SK-N-SH treated with all-trans-retinoic acid at 6 μM for 48 hours (cell line): ENCODE measurements at regions not wholly inside any gene's neighbourhood (a gene's known extent, or its start where the extent isn't known, plus 50 kb on each side); places are given as distances from the start of the nearest gene placed in this dataset.

Experiments used
- ATAC-seq: fragments of 200-7000 bp; cut with Tn5 transposase; 3 replicates; pipeline ENCODE4 v1.9.1; 2020; ENCODE audit warnings: mild to moderate bottlenecking, moderate library complexity
- BACH2 ChIP-seq: fragments of 250-450 bp; sonication (Bioruptor Pico); IDR thresholded peaks from 2 replicates; pipeline ENCODE4 v1.9.0; 2021; ENCODE audit warnings: mild to moderate bottlenecking, borderline replicate concordance
- GLIS3 ChIP-seq: fragments of 250-450 bp; sonication (Bioruptor Pico); IDR thresholded peaks from 2 replicates; pipeline ENCODE4 v1.5.0; 2020; ENCODE audit warnings: mild to moderate bottlenecking, moderate library complexity
- ISL1 ChIP-seq: fragments of 250-450 bp; sonication (Bioruptor Pico); IDR thresholded peaks from 2 replicates; pipeline ENCODE4 v2.1.2; 2022; ENCODE audit warnings: mild to moderate bottlenecking, moderate library complexity
- OSR1 ChIP-seq: fragments of 250-450 bp; sonication (Bioruptor Pico); IDR thresholded peaks from 2 replicates; pipeline ENCODE4 v1.8.0; 2022; ENCODE audit warnings: moderate library complexity, mild to moderate bottlenecking, inconsistent platforms
- RARB ChIP-seq: fragments of 250-450 bp; sonication (Bioruptor Pico); IDR thresholded peaks from 2 replicates; pipeline ENCODE4 v1.8.0; 2021; ENCODE audit warnings: mild to moderate bottlenecking, moderate library complexity
- SNAI2 ChIP-seq: fragments of 250-450 bp; sonication (Bioruptor Pico); IDR thresholded peaks from 2 replicates; pipeline ENCODE4 v1.5.0; 2020; ENCODE audit warnings: mild to moderate bottlenecking, moderate library complexity
- TCF4 ChIP-seq: fragments of 250-450 bp; sonication (Bioruptor Pico); IDR thresholded peaks from 2 replicates; pipeline ENCODE4 v1.8.0; 2021; ENCODE audit warnings: mild to moderate bottlenecking, moderate library complexity, borderline replicate concordance
- TOX ChIP-seq: fragments of 250-450 bp; sonication (Bioruptor Pico); IDR thresholded peaks from 2 replicates; pipeline ENCODE4 v1.8.0; 2021; ENCODE audit warnings: mild to moderate bottlenecking, moderate library complexity, borderline replicate concordance
- TSHZ2 ChIP-seq: fragments of 250-450 bp; sonication (Bioruptor Pico); IDR thresholded peaks from 2 replicates; pipeline ENCODE4 v1.5.0; 2020; ENCODE audit warnings: mild to moderate bottlenecking, moderate library complexity
- ZC3H10 ChIP-seq: fragments of 250-450 bp; sonication (Bioruptor Pico); IDR thresholded peaks from 2 replicates; pipeline ENCODE4 v1.5.1; 2021; ENCODE audit warnings: mild to moderate bottlenecking, moderate library complexity
- ZFP3 ChIP-seq: fragments of 250-450 bp; sonication (Bioruptor Pico); IDR thresholded peaks from 2 replicates; pipeline ENCODE4 v1.5.0; 2020; ENCODE audit warnings: mild to moderate bottlenecking, moderate library complexity
- ZFP30 ChIP-seq: fragments of 450-650 bp; formaldehyde crosslinking; IDR thresholded peaks from 2 replicates; pipeline ENCODE4 v1.5.0; 2022; ENCODE audit warnings: mild to moderate bottlenecking, moderate library complexity
- ZNF70 ChIP-seq: fragments of 450-650 bp; formaldehyde crosslinking; IDR thresholded peaks from 2 replicates; pipeline ENCODE4 v1.5.0; 2020; ENCODE audit warnings: mild to moderate bottlenecking, moderate library complexity
- ZNF8 ChIP-seq: fragments of 450-650 bp; formaldehyde crosslinking; IDR thresholded peaks from 2 replicates; pipeline ENCODE4 v1.5.0; 2020; ENCODE audit warnings: mild to moderate bottlenecking, moderate library complexity
- TF ChIP-seq, protein P1 (sequence below): fragments of 250-450 bp; sonication (Bioruptor Pico); IDR thresholded peaks from 2 replicates; pipeline ENCODE4 v1.8.0; 2021; ENCODE audit warnings: low read depth, mild to moderate bottlenecking, moderate library complexity, borderline replicate concordance
- TF ChIP-seq, protein P2 (sequence below): fragments of 250-450 bp; sonication (Bioruptor Pico); IDR thresholded peaks from 2 replicates; pipeline ENCODE4 v1.8.0; 2020; ENCODE audit warnings: mild to moderate bottlenecking, moderate library complexity, borderline replicate concordance
- TF ChIP-seq, protein P3 (sequence below): fragments of 250-450 bp; sonication (Bioruptor Pico); IDR thresholded peaks from 2 replicates; pipeline ENCODE4 v1.5.1; 2021; ENCODE audit warnings: mild to moderate bottlenecking, moderate library complexity

GRCh38 chr6:76351275-76351674 lies 278.8 kb upstream of the IMPG1 start:
- ATAC-seq = peak; percentile 70; the same call in 2 of the 3 replicates
- no peak for TF ChIP-seq ZC3H10 (CRISPR knock-in tag)
- TF ChIP-seq TSHZ2 (CRISPR knock-in tag) = no peak
- TF ChIP-seq ZNF70 (CRISPR knock-in tag) = no peak
- no peak for TF ChIP-seq OSR1 (CRISPR knock-in tag)
- TF ChIP-seq, all 23 proteins: peak for 0

GRCh38 chr6:76347539-76347938 lies 275.1 kb upstream of the IMPG1 start:
- ATAC-seq = no peak
- TF ChIP-seq, protein P1, sequence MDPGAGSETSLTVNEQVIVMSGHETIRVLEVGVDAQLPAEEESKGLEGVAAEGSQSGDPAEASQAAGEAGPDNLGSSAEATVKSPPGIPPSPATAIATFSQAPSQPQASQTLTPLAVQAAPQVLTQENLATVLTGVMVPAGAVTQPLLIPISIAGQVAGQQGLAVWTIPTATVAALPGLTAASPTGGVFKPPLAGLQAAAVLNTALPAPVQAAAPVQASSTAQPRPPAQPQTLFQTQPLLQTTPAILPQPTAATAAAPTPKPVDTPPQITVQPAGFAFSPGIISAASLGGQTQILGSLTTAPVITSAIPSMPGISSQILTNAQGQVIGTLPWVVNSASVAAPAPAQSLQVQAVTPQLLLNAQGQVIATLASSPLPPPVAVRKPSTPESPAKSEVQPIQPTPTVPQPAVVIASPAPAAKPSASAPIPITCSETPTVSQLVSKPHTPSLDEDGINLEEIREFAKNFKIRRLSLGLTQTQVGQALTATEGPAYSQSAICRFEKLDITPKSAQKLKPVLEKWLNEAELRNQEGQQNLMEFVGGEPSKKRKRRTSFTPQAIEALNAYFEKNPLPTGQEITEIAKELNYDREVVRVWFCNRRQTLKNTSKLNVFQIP (CRISPR knock-in tag) = no peak
- TF ChIP-seq TOX (CRISPR knock-in tag) (no peak), BACH2 (no peak), ZNF8 (no peak), ZFP3 (CRISPR knock-in tag) (no peak), TCF4 (CRISPR knock-in tag) (no peak), ISL1 (CRISPR knock-in tag) (no peak)
- TF ChIP-seq, protein P2, sequence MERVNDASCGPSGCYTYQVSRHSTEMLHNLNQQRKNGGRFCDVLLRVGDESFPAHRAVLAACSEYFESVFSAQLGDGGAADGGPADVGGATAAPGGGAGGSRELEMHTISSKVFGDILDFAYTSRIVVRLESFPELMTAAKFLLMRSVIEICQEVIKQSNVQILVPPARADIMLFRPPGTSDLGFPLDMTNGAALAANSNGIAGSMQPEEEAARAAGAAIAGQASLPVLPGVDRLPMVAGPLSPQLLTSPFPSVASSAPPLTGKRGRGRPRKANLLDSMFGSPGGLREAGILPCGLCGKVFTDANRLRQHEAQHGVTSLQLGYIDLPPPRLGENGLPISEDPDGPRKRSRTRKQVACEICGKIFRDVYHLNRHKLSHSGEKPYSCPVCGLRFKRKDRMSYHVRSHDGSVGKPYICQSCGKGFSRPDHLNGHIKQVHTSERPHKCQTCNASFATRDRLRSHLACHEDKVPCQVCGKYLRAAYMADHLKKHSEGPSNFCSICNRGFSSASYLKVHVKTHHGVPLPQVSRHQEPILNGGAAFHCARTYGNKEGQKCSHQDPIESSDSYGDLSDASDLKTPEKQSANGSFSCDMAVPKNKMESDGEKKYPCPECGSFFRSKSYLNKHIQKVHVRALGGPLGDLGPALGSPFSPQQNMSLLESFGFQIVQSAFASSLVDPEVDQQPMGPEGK = no peak

- TF ChIP-seq RARB (CRISPR knock-in tag) = no peak
- no peak for TF ChIP-seq ZFP30 (CRISPR knock-in tag)
- TF ChIP-seq SNAI2 (CRISPR knock-in tag) = no peak
- no peak for TF ChIP-seq ZNF8
- no peak for TF ChIP-seq GLIS3 (CRISPR knock-in tag)
- TF ChIP-seq, protein P2 = no peak
- no peak for TF ChIP-seq TSHZ2 (CRISPR knock-in tag)
- no peak for TF ChIP-seq TOX (CRISPR knock-in tag)
- TF ChIP-seq, protein P3, sequence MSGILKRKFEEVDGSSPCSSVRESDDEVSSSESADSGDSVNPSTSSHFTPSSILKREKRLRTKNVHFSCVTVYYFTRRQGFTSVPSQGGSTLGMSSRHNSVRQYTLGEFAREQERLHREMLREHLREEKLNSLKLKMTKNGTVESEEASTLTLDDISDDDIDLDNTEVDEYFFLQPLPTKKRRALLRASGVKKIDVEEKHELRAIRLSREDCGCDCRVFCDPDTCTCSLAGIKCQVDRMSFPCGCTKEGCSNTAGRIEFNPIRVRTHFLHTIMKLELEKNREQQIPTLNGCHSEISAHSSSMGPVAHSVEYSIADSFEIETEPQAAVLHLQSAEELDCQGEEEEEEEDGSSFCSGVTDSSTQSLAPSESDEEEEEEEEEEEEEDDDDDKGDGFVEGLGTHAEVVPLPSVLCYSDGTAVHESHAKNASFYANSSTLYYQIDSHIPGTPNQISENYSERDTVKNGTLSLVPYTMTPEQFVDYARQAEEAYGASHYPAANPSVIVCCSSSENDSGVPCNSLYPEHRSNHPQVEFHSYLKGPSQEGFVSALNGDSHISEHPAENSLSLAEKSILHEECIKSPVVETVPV = no peak
- ATAC-seq = no peak
These were observed 270.2 kb upstream of the IMPG1 start for GRCh38 chr6:76342611-76343160.
